HG03045 (cell line): ENCODE measurements at regions not wholly inside any gene's neighbourhood (a gene's known extent, or its start where the extent isn't known, plus 50 kb on each side); places are given as distances from the start of the nearest gene placed in this dataset.

Source experiments
- ATAC-seq: cut with Tn5 transposase; IDR thresholded peaks from one replicate; pipeline ENCODE4 v1.9.1; 2021; ENCODE audit warnings: mild to moderate bottlenecking, moderate library complexity; ENCODE audit not compliant: unreplicated experiment

DNA sequence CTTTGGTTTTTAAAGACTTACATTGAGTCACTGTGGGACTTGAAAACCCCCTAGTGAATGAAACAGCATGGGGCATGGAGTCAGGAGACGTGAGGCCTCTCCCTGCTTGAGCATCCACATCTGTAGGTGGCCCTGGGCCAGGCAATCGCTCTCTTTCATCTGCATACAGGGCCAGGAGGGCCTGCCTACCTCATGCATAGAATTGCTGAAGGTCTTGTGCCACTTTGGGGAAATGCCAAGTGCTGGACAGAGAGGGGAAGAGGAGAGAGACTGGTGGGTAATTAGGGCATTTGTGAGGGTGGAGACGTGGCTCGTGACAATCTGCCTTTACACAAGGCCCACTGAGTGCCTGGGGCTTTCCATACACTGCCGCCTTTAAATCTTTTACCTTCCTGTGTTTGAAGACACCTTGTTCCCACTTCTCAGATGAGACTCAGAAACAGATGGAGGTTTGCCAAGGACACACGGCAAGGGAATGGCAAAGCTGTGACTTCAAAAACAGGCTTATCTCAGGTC, 322.2 kb upstream of the HS6ST1 start:
- no peak for ATAC-seq

- ATAC-seq: no peak
These were observed 322.9 kb upstream of the HS6ST1 start for GRCh38 chr2:128641421-128642080.

DNA sequence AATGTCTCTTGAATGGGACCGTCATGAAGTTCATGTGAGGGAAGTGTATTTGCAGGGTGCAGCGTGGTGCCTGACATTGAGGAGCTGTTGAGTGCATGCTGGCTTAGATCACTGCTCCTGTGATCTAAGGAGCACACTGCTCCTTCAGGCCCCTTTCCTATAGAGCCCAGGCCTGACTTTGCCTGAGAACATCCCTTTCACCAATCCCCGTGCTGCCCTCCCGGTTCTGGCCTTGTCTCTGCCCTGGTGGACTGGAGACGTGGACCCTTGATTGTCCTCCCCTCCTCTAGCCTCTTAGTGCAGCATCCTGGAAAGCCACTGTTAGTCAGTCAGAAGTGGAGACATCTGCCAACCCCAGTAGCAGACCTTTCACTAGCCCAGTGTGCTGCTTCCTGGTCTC, 323.6 kb upstream of the HS6ST1 start:
- no peak for ATAC-seq

- no peak for ATAC-seq
These were observed 324.2 kb upstream of the HS6ST1 start for GRCh38 chr2:128642821-128643220.

- ATAC-seq: no peak
These were observed 324.8 kb upstream of the HS6ST1 start for GRCh38 chr2:128643221-128644065.

DNA sequence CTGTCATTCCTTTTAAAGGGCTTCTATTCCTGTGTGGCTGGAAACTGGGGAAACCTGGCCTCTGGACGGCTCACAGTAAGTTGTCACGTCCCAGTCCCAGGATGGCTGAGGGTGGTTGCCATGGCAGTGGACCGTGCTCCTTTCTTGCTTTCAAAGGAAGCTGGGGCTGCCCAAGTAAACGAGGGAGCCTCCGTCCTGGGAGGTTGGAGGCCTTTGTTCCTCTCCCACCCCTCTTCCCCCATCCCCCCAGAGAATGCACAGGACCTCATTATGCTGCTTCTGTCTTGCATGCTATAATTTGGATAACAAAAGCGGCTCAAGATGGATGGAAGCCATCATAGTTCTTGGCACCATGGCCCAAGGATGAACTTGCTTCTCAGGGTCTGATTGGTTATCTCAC, 325.5 kb upstream of the HS6ST1 start:
- no peak for ATAC-seq

- no peak for ATAC-seq
These were observed 326.1 kb upstream of the HS6ST1 start for GRCh38 chr2:128644718-128645256.

DNA sequence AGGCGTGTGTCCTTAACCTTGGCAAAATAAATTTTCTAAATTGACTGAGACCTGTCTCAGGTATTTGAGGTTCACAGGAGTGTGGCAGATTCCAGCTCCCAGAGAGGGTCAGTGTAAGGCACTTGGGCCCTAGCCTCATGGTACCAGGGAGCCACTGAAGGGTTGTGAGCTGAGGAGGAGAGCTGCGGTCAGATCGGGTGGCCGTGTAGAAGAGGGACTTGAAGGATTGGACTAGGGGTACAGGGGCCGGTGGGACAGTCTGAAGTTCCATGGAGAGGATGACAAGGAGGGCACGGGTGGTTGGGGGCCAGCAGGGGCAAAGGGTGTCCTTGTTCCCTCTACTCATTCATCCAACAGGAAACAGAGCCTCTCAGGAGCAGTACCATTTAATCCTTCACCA, 327.0 kb upstream of the HS6ST1 start:
- ATAC-seq: no peak

GRCh38 chr2:128646091-128646490, 327.4 kb upstream of the HS6ST1 start:
- no peak for ATAC-seq

- no peak for ATAC-seq
These were observed 328.0 kb upstream of the HS6ST1 start for GRCh38 chr2:128646691-128647090.

DNA sequence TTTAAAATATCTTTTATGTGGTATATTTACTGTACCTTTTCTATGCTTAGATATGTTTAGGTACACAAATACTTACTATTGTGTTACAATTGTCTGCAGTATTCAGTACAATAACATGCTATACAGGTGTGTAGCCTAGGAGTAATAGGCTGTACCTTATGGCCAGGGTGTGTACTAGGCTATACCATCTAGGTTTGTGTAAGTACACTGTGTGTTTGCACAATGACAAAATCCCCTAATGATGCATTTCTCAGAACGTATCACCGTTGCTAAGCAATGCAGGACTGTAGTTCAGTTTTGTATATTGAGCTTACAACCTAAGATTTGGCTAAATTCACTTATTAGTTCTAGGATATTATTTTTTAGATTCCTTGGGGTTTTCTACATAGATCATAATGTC, 332.3 kb upstream of the HS6ST1 start:
- no peak for ATAC-seq

DNA sequence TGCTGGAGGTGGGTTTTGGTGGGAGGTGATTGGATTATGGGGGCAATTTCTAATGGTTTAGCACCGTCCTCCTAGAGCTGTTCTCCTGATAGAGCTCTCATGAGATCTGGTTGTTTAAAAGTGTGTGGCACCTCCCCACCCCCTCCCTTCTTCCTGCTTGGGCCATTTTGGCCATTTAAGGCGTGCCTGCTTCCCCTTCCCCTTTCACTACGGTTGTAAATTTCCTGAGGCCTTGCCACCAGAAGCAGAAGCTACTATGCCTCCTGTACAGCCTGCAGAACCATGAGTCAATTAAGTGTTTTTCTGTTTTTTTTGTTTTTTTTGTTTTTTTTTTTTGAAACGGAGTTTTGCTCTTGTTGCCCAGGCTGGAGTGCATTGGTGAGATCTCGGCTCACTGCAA, 335.7 kb upstream of the HS6ST1 start:
- ATAC-seq: no peak

DNA sequence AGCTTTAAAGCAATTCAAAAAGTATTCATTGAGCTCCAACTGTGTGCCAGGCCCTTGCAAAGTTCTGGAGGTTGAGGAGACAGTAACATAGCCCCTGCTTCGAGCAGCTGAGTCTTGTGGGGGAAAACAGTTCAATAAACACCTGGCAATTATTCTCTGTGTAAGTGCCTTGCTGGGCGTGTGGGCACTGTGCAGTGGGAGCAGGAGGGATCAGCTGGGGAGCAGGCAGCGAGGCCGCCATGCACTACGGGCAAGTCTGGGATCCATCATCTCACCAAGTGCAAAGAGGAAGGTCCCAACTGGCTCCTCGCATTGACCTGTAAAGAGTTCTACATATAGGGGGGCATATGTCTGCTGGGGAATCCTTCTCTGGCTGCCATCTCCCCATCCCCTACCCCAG, 342.2 kb upstream of the HS6ST1 start:
- ATAC-seq: no peak

DNA sequence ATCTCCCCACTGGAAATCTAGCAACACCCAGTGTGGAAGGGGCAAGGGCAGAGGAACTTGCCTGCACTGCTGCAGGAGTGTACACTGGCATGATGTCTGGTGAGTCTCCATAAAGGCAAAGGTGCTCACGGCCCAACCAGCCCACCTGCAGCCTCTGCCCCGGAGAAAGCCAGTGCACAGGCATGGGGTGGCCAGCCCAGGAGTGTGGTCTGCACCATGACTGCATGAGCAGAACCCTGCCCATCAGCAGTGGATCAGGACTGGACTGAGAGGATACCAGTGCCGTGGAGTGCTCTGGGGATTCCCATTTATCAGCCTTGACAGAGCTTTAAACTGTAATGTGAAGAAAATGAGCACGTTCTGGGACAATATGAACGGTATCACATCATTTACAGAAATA, 342.6 kb upstream of the HS6ST1 start:
- no peak for ATAC-seq

DNA sequence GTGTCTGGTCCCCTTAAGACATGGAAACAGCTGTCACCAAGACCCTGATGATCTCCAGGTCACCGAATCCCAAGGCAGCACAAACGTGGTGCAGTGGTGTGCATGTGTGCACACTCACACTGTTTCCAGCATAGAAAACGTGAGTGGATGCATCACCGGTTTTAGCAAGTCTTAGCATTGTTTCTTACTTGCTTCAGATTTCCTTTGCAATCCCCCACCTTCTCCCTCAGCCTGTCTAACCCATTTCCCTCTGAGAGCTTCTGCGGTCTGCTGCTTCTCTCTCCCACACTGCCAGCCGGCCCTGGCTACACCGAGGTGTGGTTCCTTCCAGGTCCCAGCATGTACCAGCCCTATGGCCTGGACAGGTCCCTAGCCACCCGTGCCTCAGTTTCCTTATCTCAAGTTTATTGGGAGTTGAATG, 343.4 kb upstream of the HS6ST1 start:
- ATAC-seq: no peak

GRCh38 chr2:128663371-128664050, 344.8 kb upstream of the HS6ST1 start:
- no peak for ATAC-seq

- no peak for ATAC-seq
These were observed 345.9 kb upstream of the HS6ST1 start for GRCh38 chr2:128664499-128664971.

DNA sequence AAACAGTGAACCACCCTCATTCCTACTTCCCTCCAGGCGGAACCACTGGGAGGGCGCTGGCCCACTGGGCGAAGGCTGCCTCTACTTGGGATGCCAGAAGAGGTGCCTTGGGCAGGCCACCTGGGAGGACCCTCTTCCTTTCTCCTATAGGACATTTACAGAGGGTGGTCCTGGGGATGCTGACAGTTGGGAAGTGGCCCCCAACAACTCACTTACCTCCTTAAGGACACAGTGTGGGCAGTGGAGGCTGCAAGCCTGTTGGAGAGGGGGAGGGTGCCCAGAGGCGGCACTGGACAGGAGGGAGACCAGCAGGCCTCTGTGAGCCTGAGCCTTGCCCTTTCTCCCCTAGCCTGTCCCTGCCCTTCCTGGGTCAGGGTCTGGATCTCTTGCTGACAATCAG, 346.4 kb upstream of the HS6ST1 start:
- no peak for ATAC-seq

GRCh38 chr2:128666596-128666995, 347.9 kb upstream of the HS6ST1 start:
- ATAC-seq: no peak

DNA sequence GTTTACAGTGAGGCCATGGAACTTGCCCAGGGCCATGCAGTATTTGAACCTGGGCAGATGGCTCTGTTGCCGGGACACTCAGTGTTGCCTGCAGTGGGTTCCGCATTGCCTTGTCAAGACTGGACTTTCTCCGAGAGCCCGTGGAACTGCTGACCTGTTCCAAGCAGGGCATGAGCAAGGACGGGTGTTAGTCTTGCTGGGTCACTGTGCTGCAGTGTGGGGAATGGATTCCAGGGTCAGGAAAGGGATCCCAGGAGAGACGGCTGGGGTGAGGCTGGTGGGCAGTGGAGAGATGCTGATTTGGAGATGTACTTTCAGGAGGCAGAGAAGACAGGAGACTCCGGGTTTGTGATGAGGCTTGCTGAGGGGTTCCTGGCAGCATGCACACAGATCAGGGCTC, 348.7 kb upstream of the HS6ST1 start:
- no peak for ATAC-seq

DNA sequence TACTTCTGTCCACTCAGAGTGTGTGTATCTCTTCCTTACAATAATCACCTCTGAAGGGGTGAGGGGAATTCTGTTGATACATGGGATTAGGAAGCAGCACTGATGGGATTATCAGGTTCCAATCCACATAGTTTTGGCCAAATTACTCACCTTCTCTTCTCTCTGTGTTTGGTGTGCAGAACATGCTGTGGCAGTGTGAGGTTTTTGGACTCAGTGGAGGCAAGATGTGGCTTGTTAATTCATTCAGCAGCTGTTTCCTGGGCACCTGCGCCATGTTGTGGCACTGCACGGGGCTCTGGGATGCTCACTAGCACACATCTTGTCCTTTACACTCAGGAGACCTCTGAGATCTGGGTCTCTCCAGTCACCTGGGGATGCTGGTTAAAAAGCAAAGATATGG, 350.3 kb upstream of the HS6ST1 start:
- ATAC-seq: no peak
